ENCODE measurements at regions not wholly inside any gene's neighbourhood (a gene's known extent, or its start where the extent isn't known, plus 50 kb on each side); places are given as distances from the start of the nearest gene placed in this dataset.

GRCh38 chr14:82724316-82724715 lies 1190.7 kb upstream of the SEL1L start:
- no peak for TF ChIP-seq CTCF (IDR thresholded peaks at IDR 0.05; ENCODE audit: borderline replicate concordance, extremely low read depth, low read length, poor library complexity, severe bottlenecking)
- no peak for TF ChIP-seq EZH2 (IDR thresholded peaks at IDR 0.05; ENCODE audit: borderline replicate concordance, low read depth, low read length, severe bottlenecking)

All from DND-41 (cell line).